HEK293 (cell line): ENCODE measurements at regions not wholly inside any gene's neighbourhood (a gene's known extent, or its start where the extent isn't known, plus 50 kb on each side); places are given as distances from the start of the nearest gene placed in this dataset.

Source experiments
- CTCF ChIA-PET: fragments of 350-600 bp; formaldehyde crosslinking; extraction: SDS; loops from one replicate; lab custom pipeline; 2021; ENCODE audit warnings: antibody characterized with exemption; lab: Yijun Ruan, JAX
- POLR2A ChIA-PET: fragments of 300-600 bp; formaldehyde crosslinking; extraction: SDS; loops from one replicate; lab custom pipeline; 2020; ENCODE audit warnings: antibody characterized with exemption, inconsistent platforms; lab: Yijun Ruan, JAX
- H3K27ac ChIP-seq: fragments of 200-500 bp; sonication (Bioruptor generic); 2 replicates; pipeline ENCODE4 v1.5.1; 2014; ENCODE audit warnings: low read depth, low read length, control low read depth, inconsistent platforms; ENCODE audit errors: extremely low read depth
- H3K36me3 ChIP-seq, 2 experiments: fragments of 200-500 bp in 1 of 2; sonication (Bioruptor generic) in 1 of 2; 1 replicate in 1 of 2; 2 replicates in 1 of 2; pipeline ENCODE4 v1.5.1; 2014 to 2017; ENCODE audit warnings: inconsistent platforms in 2 of 2, low read length in 2 of 2; ENCODE audit not compliant: control insufficient read depth in 2 of 2, insufficient read depth in 1 of 2
- H3K4me1 ChIP-seq: fragments of 200-500 bp; sonication (Bioruptor generic); 2 replicates; pipeline ENCODE4 v1.5.1; 2014; ENCODE audit warnings: mild to moderate bottlenecking, low read length, inconsistent platforms; ENCODE audit not compliant: control insufficient read depth, insufficient read depth
- H3K4me3 ChIP-seq: 2 replicates; pipeline ENCODE4 v1.5.1; 2011; ENCODE audit warnings: low read depth, mild to moderate bottlenecking, control low read depth, low read length, moderate library complexity
- H3K9me3 ChIP-seq: fragments of 200-500 bp; sonication (Bioruptor generic); 2 replicates; pipeline ENCODE4 v1.5.1; 2014; ENCODE audit warnings: low read depth, low read length, inconsistent platforms; ENCODE audit not compliant: control insufficient read depth, insufficient read depth
- CTCF ChIP-seq: fragments of 450-650 bp; formaldehyde crosslinking; IDR thresholded peaks from 2 replicates; pipeline ENCODE4 v1.5.1; 2016; ENCODE audit warnings: missing biosample characterization, missing genetic modification characterization
- GLIS1 ChIP-seq: fragments of 450-650 bp; formaldehyde crosslinking; IDR thresholded peaks from 2 replicates; pipeline ENCODE4 v1.5.1; 2016; ENCODE audit warnings: missing biosample characterization, missing genetic modification characterization
- IKZF3 ChIP-seq: fragments of 450-650 bp; IDR thresholded peaks from 2 replicates; pipeline ENCODE4 v1.5.0; 2018; ENCODE audit warnings: missing biosample characterization, mild to moderate bottlenecking, missing genetic modification characterization, moderate library complexity
- KLF16 ChIP-seq: fragments of 450-650 bp; formaldehyde crosslinking; IDR thresholded peaks from 2 replicates; pipeline ENCODE4 v1.5.1; 2017; ENCODE audit warnings: missing biosample characterization, missing genetic modification characterization
- KLF9 ChIP-seq: fragments of 450-650 bp; formaldehyde crosslinking; IDR thresholded peaks from 2 replicates; pipeline ENCODE4 v1.5.1; 2016; ENCODE audit warnings: missing biosample characterization, missing genetic modification characterization, low read depth
- OSR2 ChIP-seq: fragments of 450-650 bp; formaldehyde crosslinking; IDR thresholded peaks from 2 replicates; pipeline ENCODE4 v1.5.1; 2016; ENCODE audit warnings: missing biosample characterization, missing genetic modification characterization
- REPIN1 ChIP-seq: fragments of 450-650 bp; formaldehyde crosslinking; IDR thresholded peaks from 2 replicates; pipeline ENCODE4 v1.5.1; 2017; ENCODE audit warnings: missing biosample characterization, missing genetic modification characterization, low read depth
- ZBTB26 ChIP-seq: fragments of 450-650 bp; formaldehyde crosslinking; optimal IDR thresholded peaks from 2 replicates; pipeline ENCODE3; 2016; ENCODE audit warnings: missing biosample characterization, mild to moderate bottlenecking, missing genetic modification characterization
- ZBTB48 ChIP-seq: fragments of 450-650 bp; formaldehyde crosslinking; IDR thresholded peaks from 2 replicates; pipeline ENCODE4 v1.5.1; 2016; ENCODE audit warnings: missing biosample characterization, missing genetic modification characterization
- ZIC2 ChIP-seq: fragments of 450-650 bp; formaldehyde crosslinking; IDR thresholded peaks from 2 replicates; pipeline ENCODE4 v1.5.1; 2016; ENCODE audit warnings: missing biosample characterization, missing genetic modification characterization
- ZNF16 ChIP-seq: fragments of 450-650 bp; formaldehyde crosslinking; IDR thresholded peaks from 2 replicates; pipeline ENCODE4 v1.5.1; 2016; ENCODE audit warnings: low read depth, missing biosample characterization, missing genetic modification characterization
- ZNF2 ChIP-seq: fragments of 450-650 bp; formaldehyde crosslinking; IDR thresholded peaks from 2 replicates; pipeline ENCODE4 v1.5.1; 2016; ENCODE audit warnings: missing biosample characterization, missing genetic modification characterization
- ZNF211 ChIP-seq: fragments of 450-650 bp; formaldehyde crosslinking; IDR thresholded peaks from 2 replicates; pipeline ENCODE4 v1.5.1; 2016; ENCODE audit warnings: low read depth, missing biosample characterization, missing genetic modification characterization
- ZNF280D ChIP-seq: fragments of 450-650 bp; formaldehyde crosslinking; IDR thresholded peaks from 2 replicates; pipeline ENCODE4 v1.5.1; 2016; ENCODE audit warnings: missing biosample characterization, missing genetic modification characterization
- ZNF335 ChIP-seq: fragments of 450-650 bp; formaldehyde crosslinking; conservative IDR thresholded peaks from 2 replicates; pipeline ENCODE4 v1.5.1; 2016; ENCODE audit warnings: missing biosample characterization, missing genetic modification characterization
- ZNF433 ChIP-seq: fragments of 450-650 bp; formaldehyde crosslinking; IDR thresholded peaks from 2 replicates; pipeline ENCODE4 v1.5.1; 2016; ENCODE audit warnings: missing biosample characterization, missing genetic modification characterization, low read depth
- ZNF530 ChIP-seq: fragments of 450-650 bp; formaldehyde crosslinking; IDR thresholded peaks from 2 replicates; pipeline ENCODE4 v1.5.1; 2016; ENCODE audit warnings: low read depth, missing biosample characterization, missing genetic modification characterization
- ZNF654 ChIP-seq: fragments of 450-650 bp; formaldehyde crosslinking; IDR thresholded peaks from 2 replicates; pipeline ENCODE4 v1.5.1; 2016; ENCODE audit warnings: low read depth, missing biosample characterization, missing genetic modification characterization
- ZNF707 ChIP-seq: fragments of 450-650 bp; formaldehyde crosslinking; IDR thresholded peaks from 2 replicates; pipeline ENCODE4 v1.5.1; 2016; ENCODE audit warnings: missing biosample characterization, missing genetic modification characterization

- Histone ChIP-seq H3K4me1 (no peaks in the 10 kb centered on the region), H3K27ac (no peak overlapping the region)
- TF ChIP-seq ZNF530: no peak
- 0 out of 2 replicates have a peak, but pooled peaks have one; percentile 8 for TF ChIP-seq GLIS1 (tag by site-specific recombination)
- no peak for TF ChIP-seq OSR2 (tag by site-specific recombination)
- TF ChIP-seq KLF16: 0 out of 2 replicates have a peak, but pooled peaks have one; percentile 37
- peak; percentile 71 for TF ChIP-seq CTCF (tag by site-specific recombination)
- TF ChIP-seq ZNF433 (tag by site-specific recombination): no peak
- TF ChIP-seq ZNF335 (tag by site-specific recombination): 0 out of 2 replicates have a peak, but pooled peaks have one; percentile 21
- TF ChIP-seq ZIC2: 0 out of 2 replicates have a peak, but pooled peaks have one; percentile 21
- peak; percentile 41; the same call in 1 of the 2 replicates for TF ChIP-seq ZBTB48 (tag by site-specific recombination)
- no peak for TF ChIP-seq REPIN1 (tag by site-specific recombination)
- peak; percentile 81 for TF ChIP-seq ZNF654 (tag by site-specific recombination)
- peak; percentile 11 for TF ChIP-seq ZBTB26 (tag by site-specific recombination)
- no peak for TF ChIP-seq ZNF707
- TF ChIP-seq ZNF16 (tag by site-specific recombination): no peak
- TF ChIP-seq ZNF211 (tag by site-specific recombination): no peak
- TF ChIP-seq ZNF2 (tag by site-specific recombination): 0 out of 2 replicates have a peak, but pooled peaks have one; percentile 22
- no peak for TF ChIP-seq ZNF280D (tag by site-specific recombination)
- TF ChIP-seq KLF9 (tag by site-specific recombination): peak; percentile 86
- no peak for TF ChIP-seq IKZF3 (tag by site-specific recombination)
- TF ChIP-seq, all 188 proteins: peak for 10
- ChIA-PET POLR2A (interaction anchor here (0.7 kb wide), 1 partner anchor 845 kb away, joined by 6 read pairs; no protein-coding TSS in a partner anchor), CTCF (interaction anchor here (0.6 to 1.7 kb wide), 8 partner anchors 65 to 408 kb away, joined by 3 to 5 read pairs (median 4); no protein-coding TSS in a partner anchor)
- no peaks in the 10 kb centered on the region for H3K9me3 ChIP-seq
- H3K4me3 ChIP-seq: no peak overlapping the region
- no peaks in the 10 kb centered on the region for H3K36me3 ChIP-seq
These were observed 418.5 kb downstream of the TMEM121 start for GRCh38 chr14:105944632-105945610.
